GM21367 (cell line): ENCODE measurements at regions not wholly inside any gene's neighbourhood (a gene's known extent, or its start where the extent isn't known, plus 50 kb on each side); places are given as distances from the start of the nearest gene placed in this dataset.

Experiments
- ATAC-seq: cut with Tn5 transposase; IDR thresholded peaks from one replicate; pipeline ENCODE4 v1.9.1; 2021; ENCODE audit not compliant: unreplicated experiment

GRCh38 chr6:134744301-134744700, 205.6 kb downstream of the ALDH8A1 start:
- ATAC-seq, result no peak

GRCh38 chr6:134741200-134741536, 208.7 kb downstream of the ALDH8A1 start:
- no peak for ATAC-seq

DNA sequence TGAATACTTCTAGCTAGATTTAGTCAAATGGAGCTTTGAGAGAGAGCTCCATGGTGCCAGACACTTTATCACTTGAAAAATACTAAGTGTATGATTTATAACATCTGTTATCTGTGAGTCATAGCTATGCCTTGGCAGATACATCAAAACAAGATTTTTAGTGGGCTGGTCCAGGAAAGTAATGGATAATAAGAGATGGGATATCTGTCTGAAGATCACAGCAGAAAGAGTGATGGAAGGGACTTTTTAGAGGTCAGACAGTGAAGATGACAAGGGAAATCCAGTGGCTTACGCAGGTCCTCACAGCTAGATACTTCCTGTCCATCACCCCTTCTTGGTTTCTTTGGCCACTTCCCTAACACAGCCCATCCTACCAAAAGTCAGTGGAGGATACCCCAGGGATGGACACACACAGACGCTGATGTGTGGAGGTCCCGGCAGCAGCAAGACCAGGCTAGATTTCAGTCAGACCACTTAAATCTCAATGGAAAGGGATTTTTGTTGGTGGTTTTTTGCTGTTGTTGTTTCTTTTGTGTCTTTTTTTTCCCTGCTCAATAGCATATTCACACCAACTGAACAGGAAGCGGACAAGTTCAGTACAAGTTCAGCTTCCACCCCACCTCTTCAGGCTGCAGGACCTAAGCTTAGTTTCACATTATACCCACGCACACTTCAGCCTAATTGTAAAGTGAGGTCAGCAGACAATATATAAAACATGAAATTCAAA, 209.3 kb downstream of the ALDH8A1 start:
- no peak for ATAC-seq

GRCh38 chr6:134740027-134740373, 209.9 kb downstream of the ALDH8A1 start:
- ATAC-seq, result no peak

GRCh38 chr6:134739299-134740026, 210.4 kb downstream of the ALDH8A1 start:
- ATAC-seq, result no peak

GRCh38 chr6:134738211-134738885, 211.6 kb downstream of the ALDH8A1 start:
- no peak for ATAC-seq

DNA sequence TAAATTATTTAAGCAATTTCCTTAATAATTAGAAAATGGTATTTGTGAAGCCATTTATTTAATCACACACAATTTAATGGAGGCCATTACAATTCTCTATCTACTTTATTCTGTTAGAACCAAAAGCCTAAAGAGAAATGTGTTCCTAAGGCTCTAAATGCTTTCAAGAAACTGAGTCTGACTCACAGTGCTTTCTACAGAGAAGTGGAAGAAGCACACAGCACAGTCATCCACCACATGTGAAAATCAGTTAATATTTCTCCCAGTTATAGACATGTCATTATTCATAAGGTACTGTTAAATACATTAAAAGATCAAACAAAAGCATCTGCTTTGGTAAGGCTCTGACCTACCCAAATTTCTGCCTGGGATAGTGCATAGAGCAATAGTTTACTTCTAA, 214.4 kb downstream of the ALDH8A1 start:
- no peak for ATAC-seq

DNA sequence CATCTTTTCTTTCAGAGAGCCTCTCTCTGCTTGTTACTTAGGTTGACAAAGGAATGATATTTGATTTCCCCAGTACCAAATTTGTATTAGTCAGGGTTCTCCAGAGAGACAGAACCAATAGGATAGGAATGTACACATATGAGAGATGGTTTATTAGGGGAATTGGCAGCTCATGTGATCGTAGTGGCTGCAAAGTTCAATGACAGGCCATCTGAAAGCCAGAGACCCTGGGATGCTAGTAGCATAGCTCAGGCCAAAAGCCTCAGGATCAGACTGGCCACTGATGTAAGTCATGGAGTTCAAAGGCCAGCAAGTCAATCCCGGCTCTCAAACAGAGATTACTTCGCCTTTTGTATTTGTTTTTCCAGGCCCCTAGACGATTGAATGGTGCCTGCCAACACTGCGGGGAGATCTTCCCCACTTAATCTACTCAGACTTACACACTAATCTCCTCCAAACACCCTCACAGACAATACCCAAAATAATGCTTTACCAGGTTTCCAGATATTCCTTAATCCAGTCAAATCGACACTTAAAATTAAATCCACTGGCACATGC, 215.5 kb downstream of the ALDH8A1 start:
- ATAC-seq, result no peak

DNA sequence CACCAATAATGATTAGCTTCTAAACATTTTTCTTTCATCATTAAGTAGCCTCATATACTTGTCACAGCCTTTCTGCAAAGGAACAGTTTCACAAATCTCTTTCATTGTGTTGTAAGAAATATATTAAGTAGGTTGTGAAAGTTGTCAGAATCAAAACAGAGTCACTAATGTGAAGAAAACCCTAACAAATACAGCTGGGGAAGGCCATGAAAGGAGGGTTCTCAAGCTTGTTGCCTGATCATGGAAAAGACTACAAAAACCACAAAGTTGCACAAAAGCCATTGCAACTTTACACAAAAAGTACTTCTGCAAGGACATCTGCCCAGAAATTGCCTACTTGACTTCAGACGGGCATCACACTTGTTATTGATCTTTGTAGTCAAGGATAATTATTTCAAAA, 216.1 kb downstream of the ALDH8A1 start:
- ATAC-seq, result no peak

GRCh38 chr6:134732763-134733162, 217.1 kb downstream of the ALDH8A1 start:
- ATAC-seq, result no peak

GRCh38 chr6:134731615-134732014, 218.3 kb downstream of the ALDH8A1 start:
- ATAC-seq, result no peak

DNA sequence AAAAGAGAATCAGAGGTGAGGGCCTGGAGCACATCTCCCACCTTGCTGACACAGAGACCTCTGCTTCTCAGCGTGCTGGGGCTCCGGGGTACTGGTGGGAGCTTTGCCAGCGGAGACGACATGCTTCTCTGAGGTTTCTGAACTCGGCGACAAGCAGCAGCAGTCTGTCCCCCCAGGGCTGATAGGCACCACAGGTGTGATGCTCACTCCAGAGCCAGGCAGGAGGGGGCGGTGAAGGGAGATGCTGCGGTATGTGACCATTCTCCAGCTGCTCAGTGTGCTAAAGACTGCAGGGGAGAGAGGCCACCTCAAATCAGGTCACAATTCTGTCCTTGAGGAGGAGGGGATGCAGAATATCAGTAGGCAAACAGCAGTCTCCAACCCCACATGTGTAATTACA, 219.9 kb downstream of the ALDH8A1 start:
- no peak for ATAC-seq

DNA sequence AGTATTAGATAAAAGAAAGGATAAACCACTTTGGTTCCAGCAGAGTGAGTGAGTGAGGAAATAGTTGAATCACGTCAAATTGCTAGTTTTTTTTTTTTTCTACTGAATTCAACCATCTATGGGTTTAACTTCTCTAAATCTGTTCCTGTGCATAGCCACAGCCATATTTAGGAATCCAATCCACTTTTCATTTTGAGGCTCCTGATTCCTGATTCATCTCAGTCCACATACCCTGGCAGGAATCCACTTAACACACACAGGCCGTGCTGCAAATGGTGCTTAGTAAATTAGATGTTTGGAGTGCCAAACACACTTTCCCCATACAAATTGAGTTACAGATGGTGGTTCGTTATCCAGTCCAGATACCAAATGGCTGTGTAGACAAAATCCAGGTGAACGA, 220.3 kb downstream of the ALDH8A1 start:
- ATAC-seq, result no peak

DNA sequence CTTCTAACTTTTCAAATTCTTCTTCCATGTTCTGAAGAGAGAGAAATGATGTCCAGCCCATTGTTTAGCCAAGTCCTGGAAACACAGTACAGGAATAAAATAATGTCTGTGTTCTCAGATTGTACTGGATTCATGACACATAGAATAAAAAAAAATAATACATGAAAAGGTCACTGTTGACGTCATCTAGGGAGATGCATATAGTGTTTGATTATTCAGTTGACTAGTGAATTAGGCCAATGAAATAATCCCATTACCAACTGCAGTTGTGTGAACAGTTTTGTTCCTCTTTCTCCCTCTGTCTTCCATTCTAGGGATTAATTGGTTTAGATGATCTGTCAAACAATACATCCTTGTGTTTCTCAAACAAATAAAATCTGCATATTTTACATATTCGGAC, 222.8 kb downstream of the ALDH8A1 start:
- ATAC-seq, result no peak

DNA sequence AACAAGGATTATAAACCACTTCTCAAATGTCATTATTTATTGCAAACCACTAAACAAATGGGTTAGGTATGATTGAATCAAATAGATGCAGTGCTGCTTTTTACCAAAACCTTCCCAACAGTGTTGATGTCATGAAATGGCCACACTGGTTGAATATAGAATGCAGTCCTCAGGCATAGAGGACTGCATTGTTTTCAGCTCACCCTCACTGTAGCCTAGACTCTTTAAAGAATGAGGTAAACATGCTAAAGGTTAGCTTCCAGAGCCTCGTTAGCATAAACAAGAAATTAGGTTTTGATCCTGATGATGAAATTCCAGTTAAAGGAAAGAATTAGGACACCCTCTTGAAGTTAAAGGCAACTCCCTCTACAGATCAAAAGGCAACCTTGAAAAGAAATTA, 224.3 kb downstream of the ALDH8A1 start:
- no peak for ATAC-seq

DNA sequence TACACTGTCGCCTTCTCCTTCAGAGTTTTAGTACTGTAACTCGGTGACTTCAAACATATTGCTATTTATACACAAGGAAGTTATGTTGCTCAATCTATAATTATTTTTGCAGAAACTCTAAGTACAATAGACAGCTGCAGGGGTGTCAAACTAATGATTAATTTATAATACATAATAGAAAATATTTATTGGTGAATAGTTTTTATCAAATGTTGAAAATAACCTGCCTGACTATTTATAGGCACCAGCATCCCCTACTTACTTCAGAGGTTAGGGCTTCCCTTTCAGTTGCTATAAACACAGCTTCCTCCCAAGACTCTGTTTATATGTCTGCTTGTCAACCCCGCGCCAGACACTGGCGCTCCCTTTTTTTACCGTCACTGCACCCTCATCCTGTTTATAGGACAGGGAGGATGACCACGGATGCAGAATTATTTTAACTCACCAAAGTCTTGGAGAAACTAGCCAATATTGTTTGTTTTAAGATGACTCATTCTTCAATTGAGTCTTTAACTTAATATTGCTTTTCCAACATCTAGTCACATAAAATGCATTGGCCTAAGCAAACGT, 225.0 kb downstream of the ALDH8A1 start:
- no peak for ATAC-seq

- no peak for ATAC-seq
Measured at GRCh38 chr6:134723081-134723871, 226.6 kb downstream of the ALDH8A1 start.

DNA sequence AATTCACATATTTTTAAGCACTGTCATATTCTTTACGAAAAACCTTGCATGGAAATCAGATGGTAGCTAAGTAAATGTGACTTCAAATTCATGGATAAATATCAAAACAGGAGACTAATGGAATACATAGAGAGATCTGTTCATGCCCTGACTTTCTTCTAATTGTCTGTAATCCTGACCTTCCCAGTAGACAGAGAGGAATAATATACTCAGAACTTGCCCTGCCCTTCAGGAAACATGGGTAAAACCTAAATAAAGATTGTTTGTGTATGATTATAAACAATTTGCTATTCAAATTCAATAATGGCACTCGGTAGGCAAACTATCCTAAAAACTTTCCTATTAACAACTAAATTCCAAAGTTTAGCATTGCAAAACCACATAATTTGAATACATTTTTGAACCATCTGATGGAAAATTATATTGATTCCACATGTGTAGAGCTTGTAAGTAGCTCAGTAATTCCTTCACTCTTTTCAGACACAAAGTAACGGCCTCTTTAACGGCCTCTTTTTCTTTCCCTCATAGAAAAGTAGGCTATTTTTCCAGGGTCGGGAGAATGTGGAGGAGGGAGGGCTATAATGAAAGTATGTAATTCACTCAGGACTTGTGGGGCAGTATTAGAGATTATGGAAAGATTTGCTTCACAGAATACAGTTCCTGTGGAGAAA, 227.6 kb downstream of the ALDH8A1 start:
- ATAC-seq, result no peak

- ATAC-seq, result no peak
Measured at GRCh38 chr6:134721060-134721405, 228.9 kb downstream of the ALDH8A1 start.

DNA sequence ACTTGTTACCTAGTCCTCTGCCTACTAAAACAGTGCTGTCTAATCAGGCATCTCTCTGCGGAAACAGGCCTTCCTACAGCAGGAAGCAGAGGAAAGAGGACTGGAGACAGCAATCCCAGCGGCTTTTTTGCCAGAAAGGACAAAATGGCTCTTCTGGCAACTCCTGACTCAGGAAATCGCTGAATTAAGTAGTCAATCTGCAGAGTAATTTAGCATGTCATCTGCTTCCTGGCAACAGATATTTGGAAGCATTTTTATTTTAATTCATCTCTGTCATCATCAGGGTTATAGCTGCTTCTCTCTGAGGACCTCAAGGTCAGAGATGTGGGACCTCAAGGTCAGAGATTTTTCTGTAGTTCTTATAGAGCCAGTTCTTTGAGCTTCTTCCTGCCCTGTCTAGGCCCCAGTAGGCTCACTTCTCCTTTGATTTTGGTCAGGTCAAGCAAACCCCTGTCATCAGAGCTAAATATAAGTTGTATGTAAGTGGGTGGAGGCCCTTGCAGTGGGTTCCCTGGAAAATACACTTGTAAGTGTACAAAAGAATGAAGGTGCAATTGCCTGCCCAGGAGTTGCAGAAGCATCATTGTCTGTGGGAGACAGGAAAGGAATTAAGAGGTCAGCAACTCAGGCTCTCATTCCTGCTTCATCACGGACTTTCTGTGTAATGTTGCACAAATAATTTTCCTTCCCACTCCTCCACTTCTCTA, 229.4 kb downstream of the ALDH8A1 start:
- ATAC-seq, result no peak
